ENCODE measurements at regions not wholly inside any gene's neighbourhood (a gene's known extent, or its start where the extent isn't known, plus 50 kb on each side); places are given as distances from the start of the nearest gene placed in this dataset.
A peak's percentile ranks its signal among the peaks of the same experiment; 100 is the strongest.

- TF ChIP-seq TARDBP (IDR thresholded peaks at IDR 0.05; ENCODE audit: borderline replicate concordance), result no peak
- no peak for TF ChIP-seq BHLHE40 (IDR thresholded peaks at IDR 0.05; ENCODE audit: borderline replicate concordance in 1 of 2, low read depth in 2 of 2, low read length in 1 of 2)
- TF ChIP-seq MYB (IDR thresholded peaks at IDR 0.05; ENCODE audit: borderline replicate concordance, low read depth, low read length), result no peak
- TF ChIP-seq NR2F1 (conservative IDR thresholded peaks at IDR 0.05), result peak; percentile 43
- peak; percentile 82 for TF ChIP-seq JUNB (IDR thresholded peaks at IDR 0.05)
- TF ChIP-seq SMARCA5 (IDR thresholded peaks at IDR 0.05), result peak; percentile 36; the same call in 1 of the 2 replicates
- no peak for TF ChIP-seq EZH2 (IDR thresholded peaks at IDR 0.05; ENCODE audit: borderline replicate concordance, control insufficient read depth, low read depth, low read length)
- peak; percentile 25; the same call in 1 of the 2 replicates for TF ChIP-seq TCF12 (IDR thresholded peaks at IDR 0.05; ENCODE audit: low read depth, low read length)
- no peak for TF ChIP-seq CBX5 (IDR thresholded peaks at IDR 0.05; ENCODE audit: low read depth)
- no peak for TF ChIP-seq GATAD2B (conservative IDR thresholded peaks at IDR 0.05; ENCODE audit: low read depth)
- TF ChIP-seq TBL1XR1 (IDR thresholded peaks at IDR 0.05; ENCODE audit: low read depth, low read length), result no peak
- TF ChIP-seq MTA3 (IDR thresholded peaks at IDR 0.05; ENCODE audit: borderline replicate concordance, low read length), result no peak
- no peak for TF ChIP-seq RCOR1 (conservative IDR thresholded peaks at IDR 0.05; ENCODE audit: low read depth, low read length)
- no peak for TF ChIP-seq CBX3 (IDR thresholded peaks at IDR 0.05; ENCODE audit: borderline replicate concordance, low read depth)
- TF ChIP-seq POU2F2 (IDR thresholded peaks at IDR 0.05; ENCODE audit: borderline replicate concordance, low read depth, low read length), result no peak
- TF ChIP-seq FOXK2 (IDR thresholded peaks at IDR 0.05), result no peak
- TF ChIP-seq SIN3A (IDR thresholded peaks at IDR 0.05; ENCODE audit: low read depth, low read length), result no peak
- no peak for TF ChIP-seq POLR2AphosphoS2 (IDR thresholded peaks at IDR 0.05; ENCODE audit: low read depth, low read length)
- TF ChIP-seq RELB (IDR thresholded peaks at IDR 0.05; ENCODE audit: low read depth), result no peak
- no peak for TF ChIP-seq EP300 (IDR thresholded peaks at IDR 0.05; ENCODE audit: borderline replicate concordance in 1 of 2, control insufficient read depth in 1 of 2, low read depth in 2 of 2, low read length in 2 of 2)
- no peak for TF ChIP-seq PAX8 (IDR thresholded peaks at IDR 0.05)
- no peak for TF ChIP-seq USF2 (IDR thresholded peaks at IDR 0.05; ENCODE audit: borderline replicate concordance, low read depth, low read length)
- peak; percentile 49; the same call in 1 of the 2 replicates for TF ChIP-seq DPF2 (IDR thresholded peaks at IDR 0.05)
- no peak for TF ChIP-seq WRNIP1 (IDR thresholded peaks at IDR 0.05; ENCODE audit: borderline replicate concordance, low read depth, low read length)
- TF ChIP-seq SKIL (IDR thresholded peaks at IDR 0.05; ENCODE audit: low read depth, poor library complexity, severe bottlenecking), result no peak
- TF ChIP-seq SREBF1 (IDR thresholded peaks at IDR 0.05; ENCODE audit: low read length), result no peak
- TF ChIP-seq PML (IDR thresholded peaks at IDR 0.05; ENCODE audit: low read length), result no peak
- no peak for TF ChIP-seq KDM1A (IDR thresholded peaks at IDR 0.05; ENCODE audit: borderline replicate concordance)
Observed at GRCh38 chr12:105721051-105721825, 390.7 kb downstream of the C12orf75 start (continued).
